Activated T-cell treated with anti-CD3 and anti-CD28 coated beads, Interleukin-2, amount 50 U/mL, for 1 hour (primary cell): ENCODE measurements at regions not wholly inside any gene's neighbourhood (a gene's known extent, or its start where the extent isn't known, plus 50 kb on each side); places are given as distances from the start of the nearest gene placed in this dataset.

Source experiments
- DNase-seq: peaks from one replicate; pipeline ENCODE4 v3.0.0-alpha.2; 2020

GRCh38 chr14:104505085-104506074 is 74.2 kb upstream of the C14orf180 start:
- DNase-seq, result no peak

- DNase-seq, result no peak
Observed at GRCh38 chr14:104506461-104507253, 72.9 kb upstream of the C14orf180 start.

GRCh38 chr14:104507443-104507842 is 72.1 kb upstream of the C14orf180 start:
- no peak for DNase-seq

- DNase-seq, result no peak
Observed at GRCh38 chr14:104509673-104510072, 69.9 kb upstream of the C14orf180 start.

GRCh38 chr14:104510216-104510615 is 69.3 kb upstream of the C14orf180 start:
- DNase-seq, result no peak

GRCh38 chr14:104510794-104511611 is 68.6 kb upstream of the C14orf180 start:
- no peak for DNase-seq

GRCh38 chr14:104512061-104512460 is 67.5 kb upstream of the C14orf180 start:
- no peak for DNase-seq

GRCh38 chr14:104512771-104513640 is 66.6 kb upstream of the C14orf180 start:
- no peak for DNase-seq

GRCh38 chr14:104513641-104514046 is 65.9 kb upstream of the C14orf180 start:
- no peak for DNase-seq

GRCh38 chr14:104514156-104514848 is 65.3 kb upstream of the C14orf180 start:
- no peak for DNase-seq

GRCh38 chr14:104515059-104515810 is 64.3 kb upstream of the C14orf180 start:
- DNase-seq, result no peak

GRCh38 chr14:104515811-104516780 is 63.5 kb upstream of the C14orf180 start:
- DNase-seq, result no peak

GRCh38 chr14:104516906-104517305 is 62.7 kb upstream of the C14orf180 start:
- no peak for DNase-seq

- no peak for DNase-seq
Observed at GRCh38 chr14:104517426-104517825, 62.1 kb upstream of the C14orf180 start.

GRCh38 chr14:104517867-104518266 is 61.7 kb upstream of the C14orf180 start:
- DNase-seq, result no peak

GRCh38 chr14:104518659-104519350 is 60.8 kb upstream of the C14orf180 start:
- DNase-seq, result no peak

- DNase-seq, result no peak
Observed at GRCh38 chr14:104519721-104520120, 59.8 kb upstream of the C14orf180 start.

GRCh38 chr14:104520620-104521410 is 58.7 kb upstream of the C14orf180 start:
- no peak for DNase-seq
